ENCODE measurements at regions not wholly inside any gene's neighbourhood (a gene's known extent, or its start where the extent isn't known, plus 50 kb on each side); places are given as distances from the start of the nearest gene placed in this dataset.

GRCh38 chr5:164054461-164054860 lies 549.0 kb downstream of the MAT2B start:
- no peaks in the 10 kb centered on the region for H3K9me3 ChIP-seq
- intact Hi-C loops (cut with DNase I; ENCODE audit: low total_unique reads), result no loop called here
- no peak for TF ChIP-seq CTCF (IDR thresholded peaks at IDR 0.05 in 8 of 11, conservative IDR thresholded peaks at IDR 0.05 in 3 of 11)
- H3K4me1 ChIP-seq, result no peaks in the 10 kb centered on the region
- H3K36me3 ChIP-seq, result no peaks in the 10 kb centered on the region
- WGBS, 5 donors, result 82 to 94% (median 88%) methylated on average over 2 of the region's 2 CpGs
- no peak for DNase-seq
- no peak overlapping the region for H3K4me3 ChIP-seq
- no peaks in the 10 kb centered on the region for H3K27me3 ChIP-seq (replicated peaks in 1 of 7)
- H3K27ac ChIP-seq, result no peak overlapping the region

GRCh38 chr5:164057121-164057520 lies 551.7 kb downstream of the MAT2B start:
- DNase-seq, result no peak
- WGBS, 5 donors, result 81 to 93% (median 90%) methylated on average over 2 of the region's 2 CpGs
- Histone ChIP-seq H3K9me3 (no peaks in the 10 kb centered on the region), H3K4me3 (no peak overlapping the region), H3K27me3 (replicated peaks in 1 of 7) (no peaks in the 10 kb centered on the region), H3K4me1 (no peaks in the 10 kb centered on the region), H3K27ac (no peak overlapping the region), H3K36me3 (no peaks in the 10 kb centered on the region)
- intact Hi-C loops (cut with DNase I; ENCODE audit: low total_unique reads), result no loop called here
- TF ChIP-seq POLR2AphosphoS5 (IDR thresholded peaks at IDR 0.05) (no peak), POLR2A (IDR thresholded peaks at IDR 0.05) (no peak), CTCF (IDR thresholded peaks at IDR 0.05 in 8 of 11, conservative IDR thresholded peaks at IDR 0.05 in 3 of 11) (no peak)

- no peak for DNase-seq
- H3K36me3 ChIP-seq, result no peaks in the 10 kb centered on the region
- H3K4me1 ChIP-seq, result no peaks in the 10 kb centered on the region
- intact Hi-C loops (cut with DNase I; ENCODE audit: low total_unique reads), result no loop called here
- no peaks in the 10 kb centered on the region for H3K27me3 ChIP-seq (replicated peaks in 1 of 7)
- H3K4me3 ChIP-seq, result no peak overlapping the region
- H3K9me3 ChIP-seq, result no peaks in the 10 kb centered on the region
- no peak overlapping the region for H3K27ac ChIP-seq
- WGBS, 5 donors, result 75 to 86% (median 80%) methylated on average over 3 of the region's 3 CpGs
- no peak for TF ChIP-seq POLR2AphosphoS5 (IDR thresholded peaks at IDR 0.05)
- TF ChIP-seq CTCF (IDR thresholded peaks at IDR 0.05 in 8 of 11, conservative IDR thresholded peaks at IDR 0.05 in 3 of 11), result no peak
- no peak for TF ChIP-seq POLR2A (IDR thresholded peaks at IDR 0.05)
Observed at GRCh38 chr5:164058621-164059020, 553.2 kb downstream of the MAT2B start.

- intact Hi-C loops (cut with DNase I; ENCODE audit: low total_unique reads), result no loop called here
- H3K36me3 ChIP-seq, result no peaks in the 10 kb centered on the region
- H3K27ac ChIP-seq, result no peak overlapping the region
- no peak for TF ChIP-seq CTCF (IDR thresholded peaks at IDR 0.05 in 8 of 11, conservative IDR thresholded peaks at IDR 0.05 in 3 of 11)
- TF ChIP-seq POLR2AphosphoS5 (IDR thresholded peaks at IDR 0.05), result no peak
- TF ChIP-seq POLR2A (IDR thresholded peaks at IDR 0.05), result no peak
- H3K4me1 ChIP-seq, result no peaks in the 10 kb centered on the region
- H3K4me3 ChIP-seq, result no peak overlapping the region
- 75 to 92% (median 85%) methylated on average over 2 of the region's 2 CpGs for WGBS, 5 donors
- DNase-seq, result no peak
- H3K27me3 ChIP-seq (replicated peaks in 1 of 7), result no peaks in the 10 kb centered on the region
- no peaks in the 10 kb centered on the region for H3K9me3 ChIP-seq
Observed at GRCh38 chr5:164059471-164059870, 554.1 kb downstream of the MAT2B start.
